Erythroblast (primary cell): ENCODE measurements at regions not wholly inside any gene's neighbourhood (a gene's known extent, or its start where the extent isn't known, plus 50 kb on each side); places are given as distances from the start of the nearest gene placed in this dataset.

Experiments
- DNase-seq, 2 experiments: peaks; one replicate each; lab custom pipeline; 2025; lab: John Stamatoyannopoulos, UW
- GATA1 ChIP-seq: IDR thresholded peaks from 2 replicates; pipeline ENCODE4 v1.6.1; 2011; ENCODE audit warnings: low read depth, mild to moderate bottlenecking, control low read depth, low read length, moderate library complexity
- POLR2A ChIP-seq: IDR thresholded peaks from 2 replicates; pipeline ENCODE4 v1.6.1; 2011; ENCODE audit warnings: mild to moderate bottlenecking, low read length

DNA sequence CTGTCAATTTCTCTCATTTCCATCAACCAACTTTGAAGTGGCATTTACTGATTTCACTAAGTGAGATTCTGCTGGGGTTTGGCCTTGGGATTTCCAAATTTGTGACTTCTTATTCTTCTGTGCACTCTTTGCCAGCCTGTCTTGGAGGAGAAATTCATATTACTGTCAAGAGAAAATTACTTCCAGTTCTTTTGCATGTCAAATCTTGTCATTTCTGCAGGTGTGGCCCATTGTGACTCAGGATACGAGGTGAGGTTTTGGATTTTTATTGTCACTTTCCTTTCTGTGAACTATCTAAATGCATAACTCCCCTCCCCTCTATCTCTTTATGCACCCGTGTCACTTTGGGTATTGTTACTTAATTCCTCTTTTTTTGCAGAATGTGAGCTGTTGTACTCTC is 102.6 kb upstream of the GUCY1A1 start:
- TF ChIP-seq POLR2A = no peak
- no peak for TF ChIP-seq GATA1

GRCh38 chr4:155559915-155560314 is 106.7 kb upstream of the GUCY1A1 start:
- TF ChIP-seq GATA1 (no peak), POLR2A (no peak)
- DNase-seq = no peak

More for the DNA sequence above, 102.6 kb upstream of the GUCY1A1 start:
- no peak for DNase-seq

DNA sequence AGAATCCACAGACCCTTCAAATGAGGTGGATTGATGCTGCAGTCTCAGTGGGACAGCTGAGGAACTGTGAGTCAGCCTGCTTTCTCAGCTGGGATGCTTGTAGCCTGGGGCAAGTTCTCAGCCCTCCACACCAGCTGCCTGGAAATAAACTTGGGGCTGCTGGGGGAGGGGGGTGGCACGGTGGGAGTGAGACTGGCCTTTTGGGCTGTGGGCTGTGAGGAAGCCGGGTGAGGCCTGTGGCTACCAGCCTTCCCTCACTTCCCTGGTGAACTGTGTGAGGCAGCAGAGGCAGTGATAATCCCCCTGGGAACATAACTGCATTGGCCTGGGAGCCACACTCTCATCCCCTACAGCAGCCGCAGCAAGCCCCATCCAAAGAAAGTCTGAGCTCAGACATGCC is 114.5 kb upstream of the GUCY1A1 start:
- TF ChIP-seq GATA1 = no peak
- TF ChIP-seq POLR2A = no peak
- DNase-seq = no peak

DNA sequence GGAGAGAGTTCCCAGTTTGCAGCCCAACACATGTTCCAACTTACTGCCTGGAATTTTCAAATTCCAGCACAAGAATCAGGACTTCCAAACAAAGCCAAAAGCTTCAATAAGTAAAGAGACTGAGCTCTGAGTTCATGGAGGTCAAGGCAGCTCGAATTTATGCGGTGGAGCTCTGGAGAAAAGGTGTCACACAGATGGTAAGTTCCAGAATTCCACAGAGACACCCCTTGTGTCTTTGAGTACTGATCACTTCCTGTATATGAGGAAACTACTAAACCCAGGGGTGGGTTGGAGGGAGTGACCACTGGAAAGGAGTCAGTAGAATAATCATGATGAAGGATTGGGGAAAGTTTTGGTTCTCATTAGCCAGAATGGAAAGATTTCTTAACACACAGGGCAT is 118.5 kb upstream of the GUCY1A1 start:
- TF ChIP-seq POLR2A (no peak), GATA1 (no peak)
- no peak for DNase-seq

- DNase-seq = no peak
- TF ChIP-seq POLR2A = no peak
- no peak for TF ChIP-seq GATA1
Measured at GRCh38 chr4:155546451-155546850, 120.2 kb upstream of the GUCY1A1 start.

DNA sequence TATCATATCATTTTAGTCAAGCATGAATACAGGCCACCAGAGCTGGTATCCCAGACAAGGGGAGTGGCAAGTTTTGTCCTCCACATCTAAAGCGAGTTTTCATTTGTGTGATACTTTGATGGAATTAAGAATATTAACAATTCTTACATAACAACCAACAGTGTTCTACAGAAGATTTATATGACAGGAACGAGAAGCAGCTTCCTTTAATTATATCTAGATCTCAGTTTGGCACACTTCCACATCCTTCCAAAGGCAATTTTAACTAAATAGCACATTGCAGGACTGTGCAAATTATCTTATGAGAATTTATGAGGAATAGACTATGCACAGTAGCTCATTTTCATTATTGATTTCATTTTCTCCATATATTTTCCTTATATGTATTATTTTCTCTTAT is 121.2 kb upstream of the GUCY1A1 start:
- no peak for DNase-seq
- TF ChIP-seq GATA1 (no peak), POLR2A (no peak)

DNA sequence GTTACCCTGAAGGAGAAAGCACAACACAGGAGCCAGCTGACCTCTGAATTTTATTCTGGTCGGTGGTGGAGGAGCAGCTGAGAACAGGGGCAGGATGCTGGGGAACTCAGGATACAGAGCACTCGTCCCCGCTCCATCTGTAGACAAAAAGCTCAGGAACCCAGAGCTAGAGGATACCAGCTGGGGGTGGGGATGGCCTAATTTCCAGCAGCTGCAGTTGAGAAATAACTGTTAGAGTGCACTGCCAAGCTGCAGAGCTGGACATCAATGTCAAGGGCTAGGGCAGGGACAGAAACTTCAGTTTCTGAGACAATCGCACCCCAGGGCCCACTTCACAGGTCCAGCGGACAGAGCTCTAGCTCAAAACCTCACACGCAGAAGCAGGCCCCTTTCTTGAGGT is 122.1 kb upstream of the GUCY1A1 start:
- TF ChIP-seq POLR2A = no peak
- TF ChIP-seq GATA1 = no peak
- no peak for DNase-seq

GRCh38 chr4:155543126-155543765 is 123.4 kb upstream of the GUCY1A1 start:
- DNase-seq = no peak
- no peak for TF ChIP-seq GATA1
- no peak for TF ChIP-seq POLR2A

- TF ChIP-seq GATA1 (no peak), POLR2A (no peak)
- DNase-seq = no peak
Measured at GRCh38 chr4:155542415-155542814, 124.2 kb upstream of the GUCY1A1 start.

DNA sequence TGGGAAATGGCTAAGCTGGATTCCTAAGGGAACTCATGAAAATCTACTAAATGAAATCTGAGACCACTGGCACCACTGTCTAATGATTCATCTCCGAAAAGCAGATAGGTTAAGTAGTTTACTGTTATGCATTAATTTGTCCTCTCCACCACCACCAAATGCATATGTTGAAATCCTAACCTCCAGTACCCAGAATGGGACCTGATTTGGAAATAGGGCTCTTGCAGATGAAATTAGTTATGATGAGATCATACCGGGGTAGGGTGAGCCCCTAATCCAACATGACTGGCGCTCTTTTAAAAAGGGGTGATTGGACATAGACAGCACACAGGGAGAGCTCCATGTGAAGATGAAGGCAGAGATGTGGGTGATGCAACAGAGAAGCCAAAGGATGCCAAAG is 124.9 kb upstream of the GUCY1A1 start:
- DNase-seq = no peak
- TF ChIP-seq POLR2A (no peak), GATA1 (no peak)

DNA sequence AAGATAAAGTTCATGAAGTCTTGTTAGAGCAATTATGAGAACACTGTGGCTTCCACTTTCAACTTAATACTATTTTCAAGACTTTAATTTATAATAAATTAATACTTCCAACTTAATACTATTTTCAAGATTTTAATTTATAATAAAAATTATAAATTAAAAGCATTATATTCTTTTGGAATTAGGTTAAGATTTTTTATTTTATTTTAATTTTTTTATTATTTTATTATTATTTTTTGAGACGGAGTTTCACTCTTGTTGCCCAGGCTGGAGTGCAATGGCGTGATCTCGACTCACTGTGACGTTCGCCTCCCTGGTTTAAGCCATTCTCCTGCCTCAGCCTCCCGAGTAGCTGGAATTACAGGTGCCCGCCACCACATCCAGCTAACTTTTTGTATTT is 126.0 kb upstream of the GUCY1A1 start:
- DNase-seq = no peak
- TF ChIP-seq POLR2A (no peak), GATA1 (no peak)

DNA sequence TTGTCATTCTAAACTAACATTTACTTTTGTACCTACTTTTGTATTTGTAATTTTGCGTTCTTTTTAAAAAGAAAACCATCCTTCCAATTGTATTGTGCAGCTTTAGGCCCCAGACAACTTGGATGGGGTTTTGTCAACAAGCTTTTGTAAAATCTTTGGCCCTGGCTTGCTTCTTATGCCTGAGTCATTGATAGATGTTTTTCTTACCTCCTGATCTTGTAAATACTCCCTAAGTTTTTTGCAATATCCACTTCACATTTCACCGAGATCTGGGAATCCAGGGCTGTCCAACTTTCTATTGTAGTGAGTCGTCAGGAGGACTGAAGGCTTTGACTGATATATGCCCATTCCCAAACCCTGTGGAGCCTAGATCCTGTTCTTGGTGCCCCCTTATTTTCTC is 126.9 kb upstream of the GUCY1A1 start:
- no peak for TF ChIP-seq GATA1
- no peak for TF ChIP-seq POLR2A
- no peak for DNase-seq

DNA sequence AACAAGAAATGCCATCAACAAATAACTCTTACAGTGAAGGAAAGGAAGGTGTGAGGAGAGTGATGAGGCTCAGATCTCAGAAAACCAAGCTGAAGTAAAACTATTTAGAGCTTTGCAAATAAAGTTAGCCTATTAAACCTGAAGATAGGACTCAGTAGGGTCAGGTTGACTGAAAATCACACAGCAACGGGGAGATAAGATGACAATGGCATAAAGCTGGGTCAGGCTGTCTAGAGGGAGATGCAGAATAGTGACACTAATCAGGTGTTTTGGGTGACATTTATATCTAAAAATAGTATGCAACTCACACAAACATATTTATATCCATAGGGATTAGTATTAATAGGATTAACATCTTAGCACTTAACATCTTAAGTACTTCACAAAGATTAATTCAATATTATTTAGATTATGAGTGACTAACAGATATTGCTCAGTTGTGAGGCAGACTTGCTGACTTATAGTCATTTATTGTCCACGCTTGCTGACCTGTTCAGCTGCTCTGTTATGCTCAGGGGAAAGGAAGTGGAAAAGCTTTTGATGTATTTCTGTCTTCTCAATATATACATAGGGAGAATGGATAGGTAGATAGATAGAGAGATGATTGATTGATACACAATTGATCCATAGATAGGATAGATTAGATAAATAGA is 130.7 kb upstream of the GUCY1A1 start:
- no peak for DNase-seq
- no peak for TF ChIP-seq POLR2A
- TF ChIP-seq GATA1 = no peak

- TF ChIP-seq GATA1 (no peak), POLR2A (no peak)
- no peak for DNase-seq
Measured at GRCh38 chr4:155532373-155533085, 134.1 kb upstream of the GUCY1A1 start.
